GM12865 (cell line): ENCODE measurements at regions not wholly inside any gene's neighbourhood (a gene's known extent, or its start where the extent isn't known, plus 50 kb on each side); places are given as distances from the start of the nearest gene placed in this dataset.

Source experiments
- DNase-seq: peaks from one replicate; pipeline ENCODE4 v3.0.0; 2010; ENCODE audit warnings: low read depth
- H3K4me3 ChIP-seq: 2 replicates; pipeline ENCODE4 v1.5.1; 2011; ENCODE audit warnings: mild to moderate bottlenecking, low read depth, low read length, control low read depth
- CTCF ChIP-seq: IDR thresholded peaks from 2 replicates; pipeline ENCODE4 v1.5.1; 2011; ENCODE audit warnings: low read length, control low read depth, low read depth, inconsistent platforms; ENCODE audit not compliant: insufficient read depth; ENCODE audit errors: missing control alignments

- no peak overlapping the region for H3K4me3 ChIP-seq
- DNase-seq = no peak
- TF ChIP-seq CTCF = no peak
Observed at GRCh38 chr11:82546661-82547557, 186.8 kb downstream of the FAM181B start.

GRCh38 chr11:82539669-82540068 is 194.0 kb downstream of the FAM181B start:
- no peak for TF ChIP-seq CTCF
- DNase-seq = peak; percentile 6
- H3K4me3 ChIP-seq = no peak overlapping the region

GRCh38 chr11:82536706-82537105 is 197.0 kb downstream of the FAM181B start:
- no peak for DNase-seq
- TF ChIP-seq CTCF = no peak
- H3K4me3 ChIP-seq = no peak overlapping the region

- H3K4me3 ChIP-seq = no peak overlapping the region
- DNase-seq = no peak
- no peak for TF ChIP-seq CTCF
Observed at GRCh38 chr11:82533628-82534327, 199.9 kb downstream of the FAM181B start.

GRCh38 chr11:82529936-82530335 is 203.7 kb downstream of the FAM181B start:
- no peak overlapping the region for H3K4me3 ChIP-seq
- no peak for TF ChIP-seq CTCF
- DNase-seq = no peak

GRCh38 chr11:82527081-82527584 is 206.5 kb downstream of the FAM181B start:
- no peak overlapping the region for H3K4me3 ChIP-seq
- TF ChIP-seq CTCF = no peak
- no peak for DNase-seq
